HG02610 (cell line): ENCODE measurements at regions not wholly inside any gene's neighbourhood (a gene's known extent, or its start where the extent isn't known, plus 50 kb on each side); places are given as distances from the start of the nearest gene placed in this dataset.

ENCODE experiments used
- ATAC-seq: cut with Tn5 transposase; IDR thresholded peaks from one replicate; pipeline ENCODE4 v1.9.1; 2021; ENCODE audit warnings: mild to moderate bottlenecking, moderate library complexity; ENCODE audit not compliant: unreplicated experiment

DNA sequence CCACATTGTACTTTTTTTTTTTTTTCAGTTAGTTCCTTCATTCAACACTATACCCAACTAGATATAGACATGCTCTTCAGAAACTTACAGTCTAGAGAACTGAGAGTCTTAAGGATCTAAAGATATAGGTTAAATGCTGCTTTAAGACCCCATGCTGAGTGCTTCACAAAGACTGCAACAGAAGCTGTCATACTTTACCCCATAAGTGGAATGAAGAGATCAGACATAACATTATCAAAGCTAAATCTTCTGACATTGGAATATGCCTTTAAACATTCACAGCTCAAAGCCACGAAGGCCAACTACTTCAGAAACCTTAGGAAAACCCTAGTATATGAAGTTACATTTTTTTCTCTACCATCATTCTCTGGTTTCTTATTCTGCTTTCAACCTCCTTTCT, 666.4 kb downstream of the KCNT2 start:
- no peak for ATAC-seq

DNA sequence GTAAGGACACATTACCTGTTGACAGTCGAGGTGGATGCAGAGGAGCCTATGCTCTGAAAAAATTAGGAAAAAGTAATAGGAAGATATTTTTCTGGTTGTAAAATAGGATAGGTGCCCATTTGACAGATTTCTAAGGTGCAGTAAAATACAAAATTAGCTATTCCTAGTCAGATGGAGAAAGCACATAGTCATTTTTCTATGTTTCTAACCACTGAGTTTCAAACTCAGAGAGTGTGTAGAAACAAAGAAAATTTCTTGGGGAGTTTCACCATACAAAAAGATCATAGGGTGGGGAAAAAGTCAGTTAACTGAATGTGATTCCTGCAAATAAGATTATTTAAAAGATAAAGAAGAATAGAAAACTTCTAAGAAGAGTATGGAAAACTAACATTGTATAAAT, 666.9 kb downstream of the KCNT2 start:
- peak; percentile 43 for ATAC-seq

DNA sequence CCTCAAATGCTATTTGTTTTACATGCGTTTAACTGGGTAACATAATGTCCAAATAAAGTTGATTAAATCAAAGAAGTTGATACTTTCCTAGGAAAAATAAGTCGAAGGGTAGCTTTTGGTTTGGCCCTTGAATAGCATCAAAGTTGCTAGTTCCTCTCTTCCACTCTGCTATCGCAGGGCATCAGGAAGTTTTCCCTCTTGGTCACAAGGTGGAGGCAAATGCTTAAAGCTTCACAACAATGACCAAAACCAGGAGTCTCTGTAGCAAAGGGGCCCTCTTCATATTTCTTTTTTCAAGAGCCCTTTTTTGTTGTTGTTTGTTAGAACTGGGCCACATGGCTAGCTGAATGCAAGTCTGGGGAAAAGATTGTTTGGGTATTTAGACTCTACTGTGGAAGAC, 668.4 kb downstream of the KCNT2 start:
- no peak for ATAC-seq

DNA sequence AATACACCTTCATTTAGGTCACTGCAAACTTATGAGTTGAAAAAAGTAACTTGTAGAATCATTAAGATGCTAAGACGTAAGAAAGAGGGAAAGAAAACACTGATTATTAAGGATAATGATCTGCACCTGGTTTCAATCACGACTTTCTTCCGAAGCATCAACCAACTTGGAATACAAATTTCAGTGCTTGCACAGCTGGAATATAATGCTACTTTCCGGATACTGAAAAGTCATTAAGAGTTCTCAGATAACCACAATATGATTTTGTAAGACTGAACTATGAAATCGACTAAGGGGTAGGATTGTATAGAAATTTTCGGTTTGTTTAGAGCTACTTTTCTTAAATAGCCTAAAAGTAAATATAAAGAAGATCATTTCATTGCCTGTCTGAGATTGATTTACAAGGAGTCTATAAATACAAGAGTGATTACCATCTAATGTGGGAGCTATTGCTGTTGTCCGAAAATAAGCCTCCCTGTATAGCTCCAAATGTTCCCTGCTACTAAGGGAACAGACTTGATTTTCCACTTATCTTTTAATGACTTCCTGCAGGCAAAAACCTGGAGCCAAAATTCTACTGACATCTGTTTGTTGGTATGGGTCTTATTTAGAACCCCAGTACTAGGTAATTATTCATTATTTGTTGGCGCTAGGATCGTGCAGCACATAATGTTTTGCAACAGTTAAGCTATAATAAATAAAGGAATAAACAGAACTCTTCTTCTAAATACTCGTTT, 673.3 kb downstream of the KCNT2 start:
- no peak for ATAC-seq

DNA sequence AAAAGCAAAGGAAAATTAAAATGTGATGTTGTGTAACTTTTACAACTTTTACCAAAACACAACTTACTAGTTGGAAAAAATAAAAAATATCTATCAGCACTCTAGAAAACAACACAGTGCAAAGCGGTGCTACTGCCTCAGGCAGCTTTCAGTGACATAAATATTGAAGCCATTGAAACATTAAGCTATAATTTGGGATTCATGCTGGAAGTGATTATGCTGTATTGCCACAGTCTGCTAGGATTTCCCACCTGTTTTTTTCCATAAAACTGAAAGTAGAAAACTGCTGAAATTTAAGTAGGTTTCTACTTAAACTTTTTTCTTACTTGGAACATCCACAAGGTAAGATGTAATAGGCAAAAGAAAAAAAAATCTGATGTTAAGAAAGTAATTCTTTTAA, 674.4 kb downstream of the KCNT2 start:
- ATAC-seq: no peak

DNA sequence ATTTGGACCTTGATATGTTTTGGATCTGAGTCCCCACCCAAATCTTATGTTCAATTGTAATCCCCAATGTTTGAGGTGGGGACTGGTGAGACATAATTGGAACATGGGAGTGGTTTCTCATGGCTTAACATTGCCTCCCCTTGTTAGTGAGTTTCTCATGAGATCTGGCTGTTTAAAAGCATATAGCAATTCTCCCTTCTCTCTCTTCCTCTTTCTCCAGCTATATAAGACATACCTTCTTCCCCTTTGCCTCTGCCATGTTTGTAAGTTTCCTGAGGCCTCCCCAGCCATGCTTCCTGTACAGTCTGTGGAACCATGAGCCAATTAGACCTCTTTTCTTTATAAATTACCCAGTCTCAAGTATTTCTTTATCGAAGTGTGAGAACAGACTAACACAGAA, 692.4 kb downstream of the KCNT2 start:
- no peak for ATAC-seq

DNA sequence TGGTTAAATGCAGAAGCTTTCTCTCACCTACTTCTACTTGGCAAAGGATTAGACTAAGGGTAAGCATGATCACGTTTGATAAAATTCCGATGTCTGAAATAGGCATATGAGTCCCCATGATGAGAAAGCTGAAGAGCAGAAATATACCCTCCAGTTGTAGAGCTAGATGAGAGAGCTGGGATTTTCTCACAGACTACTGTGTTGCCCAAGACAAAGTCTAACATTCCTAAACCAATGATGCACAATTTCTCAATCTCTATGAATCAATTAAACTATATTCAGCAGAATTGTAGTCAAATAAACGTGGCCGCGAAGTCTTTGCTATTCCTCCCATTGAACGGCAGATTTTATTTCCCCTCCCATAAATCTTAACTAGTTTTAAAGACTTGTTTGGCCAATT, 699.2 kb downstream of the KCNT2 start:
- ATAC-seq: no peak

DNA sequence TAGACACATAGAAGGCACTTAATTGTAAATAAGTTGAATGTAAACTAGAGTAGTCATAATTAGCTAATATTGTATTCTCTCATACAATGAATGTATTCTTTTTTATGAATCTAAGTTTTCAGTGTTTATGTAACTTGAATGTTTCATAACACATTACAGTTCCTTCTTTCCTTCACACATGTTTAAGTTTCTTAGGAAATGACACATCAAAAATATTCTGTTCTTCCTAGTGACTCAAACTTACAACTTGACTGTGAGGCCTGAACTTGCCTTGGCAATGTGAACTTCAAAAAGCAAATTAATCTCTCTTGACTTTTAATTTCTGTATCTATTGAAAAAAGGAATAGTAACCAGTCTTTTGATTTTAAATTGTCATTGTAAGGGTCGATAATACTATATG, 700.1 kb downstream of the KCNT2 start:
- no peak for ATAC-seq

DNA sequence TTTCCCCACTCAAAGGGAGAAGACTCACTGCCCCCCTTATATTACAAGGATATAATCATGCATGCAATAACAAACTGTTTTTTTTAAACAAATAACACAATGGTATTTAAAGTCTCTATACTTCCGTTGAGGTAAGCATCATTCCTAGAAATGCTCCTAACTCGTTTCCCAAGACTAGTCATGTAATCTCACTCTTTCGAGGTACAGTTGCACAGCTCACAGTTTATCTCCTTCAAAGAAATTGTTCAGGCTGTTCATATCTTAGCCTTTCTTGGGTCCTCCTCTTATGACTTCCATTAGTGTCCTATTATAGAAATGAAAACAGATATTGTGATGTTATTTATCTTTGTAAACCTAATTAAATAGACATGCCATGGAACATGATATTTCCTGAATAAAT, 705.0 kb downstream of the KCNT2 start:
- no peak for ATAC-seq

DNA sequence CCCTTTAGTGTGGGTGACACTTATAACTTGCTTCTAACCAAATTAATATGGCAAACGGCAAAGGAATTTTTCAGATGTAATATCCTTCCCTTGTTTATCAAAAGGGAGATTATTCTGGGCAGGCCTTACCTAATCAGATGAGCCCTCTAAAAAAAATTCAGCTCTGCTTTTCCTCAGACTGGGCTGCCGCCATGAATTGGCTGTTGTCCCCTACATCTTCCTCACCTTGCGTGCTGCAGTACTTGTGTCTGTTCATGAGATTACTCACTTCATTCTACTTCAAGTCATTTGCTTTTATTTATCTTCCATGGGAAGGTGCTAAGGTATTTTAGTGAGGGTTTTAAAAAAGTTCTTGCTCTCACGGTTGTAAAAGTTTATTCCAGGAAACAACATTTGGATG, 705.5 kb downstream of the KCNT2 start:
- no peak for ATAC-seq

DNA sequence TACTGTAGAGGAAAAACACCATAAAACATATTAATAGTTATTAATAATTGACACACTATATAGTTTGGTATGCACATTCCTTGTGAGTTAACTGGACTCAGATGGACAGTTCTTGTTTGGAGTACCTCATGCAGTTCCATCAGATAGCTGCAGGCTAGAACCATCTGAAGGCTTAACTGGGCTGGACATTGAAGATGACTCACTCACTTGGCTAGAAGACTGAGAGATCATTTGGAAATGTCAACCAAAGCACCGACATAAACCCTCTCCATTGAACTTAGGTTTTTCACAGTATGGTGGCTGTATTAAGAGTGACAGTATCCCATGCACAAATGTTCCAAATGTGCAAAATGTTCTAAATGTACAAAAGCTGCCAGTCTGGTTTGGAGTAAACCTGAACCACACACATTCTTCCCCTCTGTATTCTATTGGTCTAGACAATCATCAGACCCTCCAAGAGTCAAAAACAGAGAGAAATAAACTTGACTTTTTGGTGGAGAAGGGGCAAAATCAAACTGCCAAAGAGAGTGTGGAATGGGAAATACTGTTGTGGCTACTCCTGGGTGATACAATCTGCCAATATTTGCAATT, 708.4 kb downstream of the KCNT2 start:
- no peak for ATAC-seq

DNA sequence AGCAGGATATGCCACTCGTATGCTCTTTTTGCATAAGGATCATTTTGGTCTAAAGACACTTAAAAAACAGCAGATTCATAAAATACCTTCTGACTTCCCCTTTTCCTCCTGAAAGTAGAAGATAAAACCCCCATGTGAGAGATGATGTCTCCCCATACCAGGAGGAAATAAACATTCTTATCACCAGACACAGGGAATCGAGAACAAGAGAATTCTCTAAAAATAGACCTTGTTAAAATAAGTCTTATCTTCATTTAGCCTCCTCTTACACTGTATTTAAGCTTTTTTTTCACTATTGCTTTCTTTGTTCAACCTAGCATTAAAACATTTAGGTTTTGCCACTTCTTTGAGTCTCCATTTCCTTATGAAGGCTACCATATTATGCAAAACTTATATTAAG, 709.3 kb downstream of the KCNT2 start:
- no peak for ATAC-seq

DNA sequence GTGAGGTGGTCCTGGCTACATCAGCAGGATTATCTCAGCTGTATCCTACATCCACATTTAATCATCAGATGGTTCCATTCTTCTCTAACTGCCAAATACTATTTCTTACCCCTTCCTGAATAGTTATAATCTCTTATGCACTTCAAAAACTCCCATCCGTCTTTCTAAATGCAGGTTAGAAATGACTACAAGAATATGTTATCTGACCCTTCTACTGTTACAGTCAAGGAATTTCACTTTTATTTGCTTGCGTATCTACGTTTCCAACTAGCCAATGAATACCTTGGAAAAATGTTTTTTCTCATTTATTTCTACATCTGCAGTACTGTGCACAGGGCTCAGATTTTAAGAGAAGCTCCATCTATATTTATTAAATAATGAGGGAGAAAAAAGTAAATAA, 709.9 kb downstream of the KCNT2 start:
- no peak for ATAC-seq

DNA sequence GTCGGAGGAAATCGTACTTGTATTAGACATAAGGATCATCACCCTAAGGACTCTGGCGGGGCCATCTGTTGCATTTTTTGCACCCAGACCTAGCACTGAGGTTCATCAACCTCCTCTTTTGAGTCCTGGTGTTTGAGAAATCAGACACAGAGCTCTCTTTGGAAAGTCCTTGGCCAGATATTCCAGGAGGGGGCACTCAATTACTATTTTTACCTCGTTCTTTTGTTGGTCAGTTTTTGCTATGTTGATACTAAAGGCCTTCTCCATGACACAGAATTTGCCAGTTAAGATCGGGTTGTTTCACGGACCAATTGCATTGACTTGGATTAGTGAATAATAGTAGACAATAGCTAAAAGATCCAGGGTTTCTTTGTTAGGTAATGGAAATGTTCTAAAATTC, 711.2 kb downstream of the KCNT2 start:
- ATAC-seq: no peak

DNA sequence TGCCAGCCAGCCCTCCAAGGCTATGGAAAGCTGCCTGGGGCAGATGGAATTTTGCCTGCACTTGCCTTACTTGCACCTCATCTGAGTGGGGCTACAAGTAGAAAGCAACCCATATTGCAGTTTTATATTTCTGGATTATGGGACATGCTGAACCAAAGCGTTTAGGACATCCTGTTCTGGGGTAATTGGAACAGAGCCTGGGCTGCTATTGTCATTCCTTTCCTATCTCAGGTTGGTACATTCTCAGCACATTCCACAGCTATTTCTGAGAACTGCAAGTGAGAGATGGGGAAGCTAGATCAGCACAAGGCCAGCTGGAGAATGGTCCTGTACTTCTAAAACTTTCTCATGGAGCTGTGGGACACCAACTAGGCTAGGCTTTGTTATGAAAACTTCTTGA, 713.8 kb downstream of the KCNT2 start:
- ATAC-seq: no peak

DNA sequence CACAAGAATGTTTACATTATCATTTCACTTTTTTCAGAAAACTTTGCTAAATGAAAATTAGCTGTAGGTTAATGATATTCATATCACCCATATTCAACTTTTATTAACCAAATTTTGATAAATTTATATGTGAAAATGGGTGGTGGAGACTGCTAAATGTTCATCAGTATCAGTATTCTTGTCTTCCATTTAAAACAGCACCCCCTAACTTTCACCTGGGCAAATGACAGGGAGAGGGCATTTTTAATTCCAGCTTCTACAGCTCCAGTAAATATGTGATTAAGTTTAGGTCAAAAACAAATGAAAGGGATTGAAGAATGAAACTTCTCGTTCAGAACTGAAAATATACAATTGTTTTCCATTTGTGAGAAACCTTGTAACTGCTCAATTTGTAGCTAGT, 722.2 kb downstream of the KCNT2 start:
- no peak for ATAC-seq

DNA sequence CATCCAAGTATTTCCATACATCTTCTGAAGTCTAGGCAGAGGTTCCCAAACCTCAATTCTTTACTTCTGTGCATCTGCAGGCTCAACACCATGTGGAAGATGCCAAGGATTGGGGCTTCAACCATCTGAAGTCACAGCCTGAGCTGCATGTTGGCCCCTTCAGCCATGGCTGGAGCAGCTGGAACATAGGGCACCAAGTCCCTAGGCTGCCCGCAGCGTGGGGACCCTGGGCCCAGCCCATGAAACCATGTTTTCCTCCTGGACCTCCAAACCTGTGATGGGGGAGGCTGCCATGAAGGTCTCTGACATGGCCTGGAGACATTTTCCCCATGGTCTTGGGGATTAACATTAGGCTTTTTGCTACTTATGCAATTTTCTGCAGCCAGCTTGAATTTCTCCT, 729.8 kb downstream of the KCNT2 start:
- ATAC-seq: no peak

DNA sequence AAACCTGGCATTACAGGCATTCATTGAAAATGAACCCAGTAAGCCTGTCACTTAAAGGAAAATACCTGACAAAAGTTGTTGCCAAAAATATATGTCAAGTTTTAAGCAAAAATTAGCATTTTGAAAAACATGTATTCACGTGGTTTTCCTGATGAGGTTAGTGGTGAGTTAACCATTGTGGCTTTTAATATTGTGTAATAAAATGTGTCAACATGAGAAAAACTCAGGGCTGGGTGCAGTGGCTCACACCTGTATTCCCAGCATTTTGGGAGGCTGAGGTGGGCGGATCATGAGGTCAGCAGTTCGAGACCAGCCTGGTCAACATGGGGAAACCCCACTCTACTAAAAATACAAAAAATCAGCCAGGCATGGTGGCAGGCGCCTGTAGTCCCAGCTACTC, 731.4 kb downstream of the KCNT2 start:
- no peak for ATAC-seq

DNA sequence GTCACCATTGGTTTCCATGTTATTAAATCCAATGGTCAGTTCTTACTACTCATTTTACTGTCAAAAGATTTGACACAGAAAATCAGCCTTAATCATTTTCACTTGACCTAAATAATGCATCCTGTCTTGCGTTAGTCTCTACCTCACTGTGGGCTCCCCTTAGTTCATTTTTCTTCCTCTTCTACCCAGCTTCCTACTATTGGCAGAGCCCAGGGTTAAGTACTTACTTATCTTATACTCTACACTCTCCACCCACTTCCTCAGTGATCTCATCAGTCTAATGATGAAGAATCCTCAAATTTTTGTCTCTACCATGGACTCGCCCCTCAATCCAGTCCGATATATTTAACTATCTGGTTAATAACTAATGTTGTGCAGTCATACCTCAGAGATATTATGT, 735.9 kb downstream of the KCNT2 start:
- no peak for ATAC-seq

DNA sequence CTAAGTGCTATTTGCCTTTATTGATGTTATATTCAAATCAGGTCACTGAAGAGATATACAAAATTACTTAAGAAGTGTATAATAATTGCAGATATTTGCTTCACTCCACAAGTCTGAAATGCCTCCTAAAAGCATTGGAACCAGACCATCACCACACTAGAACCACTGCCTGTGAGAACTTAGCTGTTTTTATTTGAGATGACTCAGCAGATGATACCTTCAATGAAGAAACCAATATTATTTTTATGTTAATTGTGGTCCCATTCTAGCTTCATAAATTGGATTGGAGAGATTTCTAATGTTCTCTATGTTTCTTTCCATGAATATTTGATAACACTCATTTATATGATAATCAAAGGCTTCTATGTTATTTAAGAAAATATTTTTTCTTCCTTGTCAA, 740.6 kb downstream of the KCNT2 start:
- no peak for ATAC-seq

DNA sequence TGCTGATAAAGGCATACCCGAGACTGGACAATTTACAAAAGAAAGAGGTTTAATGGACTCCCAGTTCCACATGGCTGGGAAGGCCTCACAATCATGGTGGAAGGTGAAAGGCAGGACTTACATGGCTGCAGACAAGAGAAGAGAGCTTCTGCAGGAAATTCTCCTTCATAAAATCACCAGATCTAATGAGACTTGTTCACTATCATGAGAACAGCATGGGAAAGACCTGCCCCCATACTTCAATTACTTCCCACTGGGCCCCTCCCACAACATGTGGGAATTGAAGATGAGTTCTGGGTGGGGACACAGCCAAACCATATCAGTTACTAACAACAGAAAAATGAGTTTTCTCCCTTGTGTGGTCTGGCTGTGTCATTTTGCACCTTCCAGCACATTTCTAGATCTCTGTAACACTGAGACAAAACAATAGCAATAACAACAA, 741.4 kb downstream of the KCNT2 start:
- no peak for ATAC-seq

DNA sequence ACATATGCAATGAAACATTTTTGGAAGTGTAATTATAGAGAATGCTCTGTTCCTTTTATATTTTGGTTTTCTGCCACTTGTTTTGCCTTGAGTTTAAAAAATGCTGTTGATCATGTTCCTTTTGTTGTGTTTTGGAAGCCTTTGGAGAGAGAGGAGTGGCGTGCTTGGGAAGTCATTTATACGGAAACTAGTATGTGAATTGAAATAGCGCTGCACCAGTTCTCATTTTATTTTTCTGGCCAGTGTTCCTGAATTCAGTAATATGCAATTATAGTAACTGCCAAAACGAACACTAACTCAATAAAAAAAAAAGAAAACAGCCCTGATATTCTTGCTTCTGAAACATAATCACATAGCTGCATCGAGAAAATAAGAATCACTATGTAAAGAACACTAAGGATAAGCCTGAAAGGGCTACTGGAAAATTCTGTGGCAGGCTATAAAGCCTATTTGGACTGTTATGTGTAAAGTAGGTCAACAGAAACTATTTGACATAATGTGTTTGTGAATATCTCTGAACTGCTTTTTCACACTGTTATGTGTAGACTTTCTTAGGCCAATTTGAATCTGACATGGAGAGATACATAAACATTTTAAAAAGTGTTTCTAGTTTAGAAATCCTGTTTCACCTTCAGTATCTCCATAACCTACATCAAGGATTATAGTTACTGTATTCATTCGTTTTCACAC, 742.0 kb downstream of the KCNT2 start:
- no peak for ATAC-seq
